ENCODE measurements at regions not wholly inside any gene's neighbourhood (a gene's known extent, or its start where the extent isn't known, plus 50 kb on each side); places are given as distances from the start of the nearest gene placed in this dataset.

DNA sequence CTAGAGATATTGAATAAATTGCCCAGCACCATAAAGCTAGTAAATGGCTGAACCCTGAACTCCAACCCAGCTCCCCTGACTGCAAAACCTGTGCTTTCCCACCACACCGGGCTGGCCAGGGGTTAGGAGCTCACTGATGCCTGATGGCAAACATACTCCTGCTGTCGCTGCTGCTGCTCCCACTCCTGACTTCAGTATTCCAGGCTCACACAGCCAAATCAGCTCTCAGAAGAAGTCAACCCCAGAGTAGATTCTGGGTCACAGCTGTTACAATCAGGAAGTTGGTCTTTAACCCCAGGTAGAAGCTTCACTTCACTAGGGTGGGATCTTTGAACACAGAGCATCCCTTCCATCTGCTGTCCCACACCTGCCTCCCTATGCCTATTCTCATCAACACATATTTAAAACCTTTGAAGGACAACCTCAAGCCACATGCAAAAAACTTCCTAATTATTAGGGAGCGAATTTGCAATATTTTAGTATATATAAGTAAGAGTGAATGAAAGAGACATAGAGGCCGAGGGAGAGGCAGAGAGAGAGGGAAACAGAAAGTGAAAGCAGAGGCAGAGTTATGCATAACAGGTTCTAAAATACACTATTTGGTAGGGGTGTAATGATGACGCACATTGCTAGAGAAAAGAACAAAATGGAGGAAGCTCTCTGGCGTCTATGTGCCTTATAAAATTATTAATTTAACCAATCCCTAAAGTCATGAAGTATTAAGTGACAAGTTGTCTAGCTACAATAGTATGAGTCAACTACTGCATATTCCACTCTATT lies 99.4 kb upstream of the SERP2 start:
- Histone ChIP-seq H3K27me3 (no peaks in the 10 kb centered on the region), H3K9me3 (no peaks in the 10 kb centered on the region), H3K36me3 (no peaks in the 10 kb centered on the region), H3K4me1 (peaks cover 0 to 3% of the 10 kb centered on the region in 2 donors), H3K4me3 (peak overlapping the region in 2 of 3 donors; percentile 13 to 52), H3K27ac (peak overlapping the region; percentile 77 to 84)
- intact Hi-C loops (cut with DNase I; ENCODE audit: low total_unique reads) = no loop called here
- no peak for DNase-seq (ENCODE audit: low spot score in 2 of 2)
- TF ChIP-seq POLR2A (IDR thresholded peaks at IDR 0.05) (no peak), POLR2AphosphoS5 (IDR thresholded peaks at IDR 0.05) (peak in 1 of 3 donors; percentile 50)

DNA sequence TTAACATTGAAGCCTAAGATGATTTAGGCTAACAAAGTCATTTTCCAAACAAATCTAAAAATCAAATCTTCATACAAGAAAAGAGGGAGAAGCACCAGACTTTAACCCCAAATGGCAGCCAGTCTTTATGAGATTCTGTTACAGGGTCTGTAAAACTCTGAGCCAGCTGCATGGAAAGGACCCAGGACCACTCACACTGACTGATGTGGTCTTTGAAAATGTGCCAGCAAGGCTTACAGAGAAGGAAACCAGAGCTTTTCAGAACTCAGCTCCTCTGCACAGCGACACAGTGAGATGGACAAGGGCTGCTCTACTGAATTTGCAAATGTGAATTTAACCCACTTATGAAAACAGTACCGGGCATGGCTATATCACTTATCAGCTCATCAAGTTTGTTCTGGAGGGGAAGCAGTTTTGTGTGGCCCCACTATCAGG lies 98.8 kb upstream of the SERP2 start:
- H3K27me3 ChIP-seq = no peaks in the 10 kb centered on the region
- peak overlapping the region in 2 of 3 donors; percentile 13 to 52 for H3K4me3 ChIP-seq
- peak overlapping the region; percentile 77 to 84 for H3K27ac ChIP-seq
- no peaks in the 10 kb centered on the region for H3K9me3 ChIP-seq
- DNase-seq (ENCODE audit: low spot score in 2 of 2) = no peak
- intact Hi-C loops (cut with DNase I; ENCODE audit: low total_unique reads) = no loop called here
- peaks cover 0 to 3% of the 10 kb centered on the region in 2 donors for H3K4me1 ChIP-seq
- TF ChIP-seq, protein P1, sequence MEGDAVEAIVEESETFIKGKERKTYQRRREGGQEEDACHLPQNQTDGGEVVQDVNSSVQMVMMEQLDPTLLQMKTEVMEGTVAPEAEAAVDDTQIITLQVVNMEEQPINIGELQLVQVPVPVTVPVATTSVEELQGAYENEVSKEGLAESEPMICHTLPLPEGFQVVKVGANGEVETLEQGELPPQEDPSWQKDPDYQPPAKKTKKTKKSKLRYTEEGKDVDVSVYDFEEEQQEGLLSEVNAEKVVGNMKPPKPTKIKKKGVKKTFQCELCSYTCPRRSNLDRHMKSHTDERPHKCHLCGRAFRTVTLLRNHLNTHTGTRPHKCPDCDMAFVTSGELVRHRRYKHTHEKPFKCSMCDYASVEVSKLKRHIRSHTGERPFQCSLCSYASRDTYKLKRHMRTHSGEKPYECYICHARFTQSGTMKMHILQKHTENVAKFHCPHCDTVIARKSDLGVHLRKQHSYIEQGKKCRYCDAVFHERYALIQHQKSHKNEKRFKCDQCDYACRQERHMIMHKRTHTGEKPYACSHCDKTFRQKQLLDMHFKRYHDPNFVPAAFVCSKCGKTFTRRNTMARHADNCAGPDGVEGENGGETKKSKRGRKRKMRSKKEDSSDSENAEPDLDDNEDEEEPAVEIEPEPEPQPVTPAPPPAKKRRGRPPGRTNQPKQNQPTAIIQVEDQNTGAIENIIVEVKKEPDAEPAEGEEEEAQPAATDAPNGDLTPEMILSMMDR (IDR thresholded peaks at IDR 0.05) = no peak
- no peak for TF ChIP-seq POLR2A (IDR thresholded peaks at IDR 0.05)
- TF ChIP-seq POLR2AphosphoS5 (IDR thresholded peaks at IDR 0.05) = no peak
- H3K36me3 ChIP-seq = no peaks in the 10 kb centered on the region

DNA sequence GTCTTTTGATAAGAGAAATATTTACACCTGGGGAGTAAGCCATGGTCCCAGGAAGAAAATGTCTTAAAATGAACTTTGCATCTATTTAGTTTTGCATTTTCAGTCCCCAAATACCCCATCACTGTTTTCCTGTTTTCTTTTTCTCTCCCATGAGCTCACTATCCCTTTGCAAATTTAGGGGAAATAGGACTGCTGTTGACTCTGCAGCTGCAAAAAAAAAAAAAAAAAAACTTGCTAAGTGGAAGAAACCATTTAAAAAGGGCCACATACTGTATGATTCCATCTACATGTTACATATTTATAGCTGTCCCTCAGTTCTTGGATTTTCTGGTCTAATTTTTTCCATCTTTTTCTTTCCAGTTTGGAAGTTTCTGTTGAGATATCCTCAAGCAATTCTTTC lies 98.2 kb upstream of the SERP2 start:
- TF ChIP-seq POLR2A (IDR thresholded peaks at IDR 0.05) = no peak
- TF ChIP-seq POLR2AphosphoS5 (IDR thresholded peaks at IDR 0.05) = no peak
- TF ChIP-seq, protein P1 (IDR thresholded peaks at IDR 0.05) = no peak
- Histone ChIP-seq H3K9me3 (no peaks in the 10 kb centered on the region), H3K27me3 (no peaks in the 10 kb centered on the region), H3K4me1 (peaks cover 0 to 3% of the 10 kb centered on the region in 2 donors), H3K27ac (peak overlapping the region; percentile 77 to 84), H3K36me3 (no peaks in the 10 kb centered on the region), H3K4me3 (no peak overlapping the region)
- DNase-seq (ENCODE audit: low spot score in 2 of 2) = no peak
- intact Hi-C loops (cut with DNase I; ENCODE audit: low total_unique reads) = no loop called here

DNA sequence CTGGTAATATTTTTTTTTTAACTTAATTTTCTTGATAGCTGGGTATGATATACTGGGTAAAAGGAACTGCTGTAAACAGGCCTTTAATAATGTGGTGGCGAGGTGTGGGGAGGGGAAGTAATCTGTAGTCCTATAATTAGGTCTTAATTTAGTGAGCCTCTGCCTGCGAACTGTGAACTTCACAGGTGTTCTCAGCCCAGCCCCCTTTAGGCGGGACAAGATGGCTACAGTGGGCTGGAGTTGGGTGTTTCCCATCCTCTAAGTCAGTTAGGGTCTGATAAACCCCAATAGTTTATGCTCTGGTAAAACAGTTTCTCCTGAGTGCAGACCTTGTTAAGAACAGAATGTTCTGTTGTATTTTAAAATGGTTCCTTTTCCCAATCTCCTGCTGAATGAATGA lies 97.6 kb upstream of the SERP2 start:
- Histone ChIP-seq H3K9me3 (no peaks in the 10 kb centered on the region), H3K4me1 (peaks cover 0 to 3% of the 10 kb centered on the region in 2 donors), H3K4me3 (no peak overlapping the region), H3K27ac (no peak overlapping the region), H3K36me3 (no peaks in the 10 kb centered on the region), H3K27me3 (no peaks in the 10 kb centered on the region)
- TF ChIP-seq, protein P1 (IDR thresholded peaks at IDR 0.05) = no peak
- TF ChIP-seq POLR2AphosphoS5 (IDR thresholded peaks at IDR 0.05) = no peak
- TF ChIP-seq POLR2A (IDR thresholded peaks at IDR 0.05) = no peak
- no peak for DNase-seq (ENCODE audit: low spot score in 2 of 2)
- intact Hi-C loops (cut with DNase I; ENCODE audit: low total_unique reads) = no loop called here

DNA sequence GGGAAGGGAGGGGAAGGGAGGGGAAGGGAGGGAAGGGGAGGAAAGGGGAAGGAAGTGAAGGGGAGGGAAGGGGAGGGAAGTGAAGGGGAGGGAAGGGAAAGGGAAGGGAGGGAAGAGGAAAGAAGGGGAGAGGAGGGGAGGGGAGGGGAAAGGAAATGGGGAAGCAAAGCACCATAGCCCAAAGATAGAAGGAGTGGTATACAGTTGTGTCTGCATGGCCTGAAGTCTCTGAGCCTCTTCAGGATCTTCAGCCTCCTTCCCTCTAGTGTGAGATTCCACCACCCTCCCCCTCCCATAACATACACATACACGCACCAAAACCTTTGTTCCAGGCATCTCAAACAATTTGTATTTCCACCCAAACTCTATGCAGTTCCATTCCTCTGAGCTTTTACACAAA lies 96.2 kb upstream of the SERP2 start:
- Histone ChIP-seq H3K27me3 (no peaks in the 10 kb centered on the region), H3K4me3 (no peak overlapping the region), H3K36me3 (no peaks in the 10 kb centered on the region), H3K27ac (peak overlapping the region in 1 of 2 donors; percentile 2), H3K4me1 (peaks cover 0 to 3% of the 10 kb centered on the region in 2 donors), H3K9me3 (no peaks in the 10 kb centered on the region)
- intact Hi-C loops (cut with DNase I; ENCODE audit: low total_unique reads) = no loop called here
- no peak for DNase-seq (ENCODE audit: low spot score in 2 of 2)
- TF ChIP-seq, protein P1 (IDR thresholded peaks at IDR 0.05) = no peak
- no peak for TF ChIP-seq POLR2AphosphoS5 (IDR thresholded peaks at IDR 0.05)
- no peak for TF ChIP-seq POLR2A (IDR thresholded peaks at IDR 0.05)
